ENCODE measurements at regions not wholly inside any gene's neighbourhood (a gene's known extent, or its start where the extent isn't known, plus 50 kb on each side); places are given as distances from the start of the nearest gene placed in this dataset.

- TF ChIP-seq POLR2A (IDR thresholded peaks at IDR 0.05; ENCODE audit: low read depth): no peak
- no peak for TF ChIP-seq CTCF (IDR thresholded peaks at IDR 0.05)
- no peak for TF ChIP-seq POLR2AphosphoS5 (IDR thresholded peaks at IDR 0.05)
These were observed 138.9 kb upstream of the KLF14 start for GRCh38 chr7:130872756-130873448.

Data from esophagus muscularis mucosa (tissue), 3 donors.